ENCODE measurements at regions not wholly inside any gene's neighbourhood (a gene's known extent, or its start where the extent isn't known, plus 50 kb on each side); places are given as distances from the start of the nearest gene placed in this dataset.
A peak's percentile ranks its signal among the peaks of the same experiment; 100 is the strongest.

DNA sequence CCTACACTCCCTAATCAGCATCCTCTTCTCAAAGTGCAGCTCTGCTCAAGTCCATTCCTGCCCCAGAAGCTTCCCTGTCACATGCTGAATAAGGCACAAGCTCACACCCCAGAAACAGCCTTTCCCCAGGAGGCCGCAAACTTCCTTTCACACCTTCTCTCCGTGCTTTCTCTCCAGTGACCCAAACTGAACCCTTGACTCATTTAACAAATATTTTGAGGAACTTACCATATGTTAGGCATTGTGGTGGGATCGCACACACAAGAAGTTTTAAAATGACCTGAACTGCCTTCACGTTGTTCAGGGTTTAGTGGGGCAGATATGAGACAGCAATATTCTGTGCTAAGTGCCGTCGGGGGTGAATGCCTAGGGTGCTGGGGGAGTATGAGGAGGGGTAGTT, 161.3 kb downstream of the INSIG2 start:
- Histone ChIP-seq H3K36me3 (ENCODE audit: control insufficient read depth, insufficient read depth, low read length) (no peaks in the 10 kb centered on the region), H3K4me2 (ENCODE audit: low read length) (no peak overlapping the region), H3K27ac (ENCODE audit: low read depth, low read length) (no peak overlapping the region), H4K8ac (ENCODE audit: low read depth, low read length) (no peak overlapping the region), H2BK5ac (ENCODE audit: low read length) (no peak overlapping the region), H2BK15ac (replicated peaks; ENCODE audit: low read depth) (no peak overlapping the region), H3K56ac (ENCODE audit: low read length) (no peak overlapping the region), H3K18ac (ENCODE audit: low read length) (no peak overlapping the region), H3K4ac (ENCODE audit: low read depth, low read length) (no peak overlapping the region), H2AK5ac (ENCODE audit: low read length) (no peak overlapping the region), H3K9ac (ENCODE audit: low read length) (no peak overlapping the region), H3K4me1 (ENCODE audit: control insufficient read depth, low read depth, low read length) (peaks cover 4% of the 10 kb centered on the region), H3K23ac (ENCODE audit: low read length) (no peak overlapping the region), H2BK120ac (ENCODE audit: low read depth, low read length) (no peak overlapping the region), H3K27me3 (ENCODE audit: insufficient read depth, low read length, poor library complexity) (no peaks in the 10 kb centered on the region), H3K79me1 (ENCODE audit: low read length) (no peaks in the 10 kb centered on the region), H3K4me3 (ENCODE audit: low read length) (no peak overlapping the region), H3K79me2 (ENCODE audit: control insufficient read depth, insufficient read depth, low read length) (no peaks in the 10 kb centered on the region), H4K5ac (ENCODE audit: low read length) (no peak overlapping the region)
- peak; percentile 81 for DNase-seq
- no CpG with 5 or more reads among the region's 6 CpGs for WGBS (ENCODE audit: extremely low coverage, insufficient coverage, low lambda C conversion rate)

DNA sequence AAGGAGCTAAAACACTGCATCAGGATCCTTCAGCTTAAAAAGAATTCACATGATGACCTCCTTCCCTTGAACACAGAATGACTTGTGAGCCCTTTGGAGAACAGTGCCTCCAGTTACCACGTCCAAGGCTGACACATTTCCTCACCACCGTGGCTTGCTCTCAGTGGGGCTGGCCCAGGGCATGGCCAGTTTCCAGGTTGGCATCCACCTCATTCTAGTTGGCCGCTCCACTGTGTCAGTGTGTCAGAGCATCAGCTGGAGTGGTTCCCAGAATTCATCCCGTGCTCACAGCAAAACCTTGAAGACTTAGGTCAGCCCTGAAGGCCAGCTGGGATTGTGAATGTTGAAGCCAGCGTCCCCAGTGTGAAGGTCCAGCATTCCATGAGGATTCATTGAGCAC, 158.5 kb downstream of the INSIG2 start:
- H3K79me2 ChIP-seq (ENCODE audit: control insufficient read depth, insufficient read depth, low read length), result no peaks in the 10 kb centered on the region
- no peak overlapping the region for H3K4me2 ChIP-seq (ENCODE audit: low read length)
- peaks cover 4% of the 10 kb centered on the region for H3K4me1 ChIP-seq (ENCODE audit: control insufficient read depth, low read depth, low read length)
- no peak overlapping the region for H2AK5ac ChIP-seq (ENCODE audit: low read length)
- no peak overlapping the region for H4K5ac ChIP-seq (ENCODE audit: low read length)
- no peaks in the 10 kb centered on the region for H3K36me3 ChIP-seq (ENCODE audit: control insufficient read depth, insufficient read depth, low read length)
- no peak overlapping the region for H3K4me3 ChIP-seq (ENCODE audit: low read length)
- no peak overlapping the region for H3K4ac ChIP-seq (ENCODE audit: low read depth, low read length)
- H3K27ac ChIP-seq (ENCODE audit: low read depth, low read length), result no peak overlapping the region
- H3K23ac ChIP-seq (ENCODE audit: low read length), result no peak overlapping the region
- WGBS (ENCODE audit: extremely low coverage, insufficient coverage, low lambda C conversion rate), result no CpG with 5 or more reads among the region's 5 CpGs
- H3K27me3 ChIP-seq (ENCODE audit: insufficient read depth, low read length, poor library complexity), result no peaks in the 10 kb centered on the region
- H3K56ac ChIP-seq (ENCODE audit: low read length), result no peak overlapping the region
- no peak overlapping the region for H2BK120ac ChIP-seq (ENCODE audit: low read depth, low read length)
- no peak overlapping the region for H4K8ac ChIP-seq (ENCODE audit: low read depth, low read length)
- no peaks in the 10 kb centered on the region for H3K79me1 ChIP-seq (ENCODE audit: low read length)
- H3K9ac ChIP-seq (ENCODE audit: low read length), result no peak overlapping the region
- H2BK5ac ChIP-seq (ENCODE audit: low read length), result no peak overlapping the region
- no peak overlapping the region for H2BK15ac ChIP-seq (replicated peaks; ENCODE audit: low read depth)
- no peak for DNase-seq
- H3K18ac ChIP-seq (ENCODE audit: low read length), result no peak overlapping the region

DNA sequence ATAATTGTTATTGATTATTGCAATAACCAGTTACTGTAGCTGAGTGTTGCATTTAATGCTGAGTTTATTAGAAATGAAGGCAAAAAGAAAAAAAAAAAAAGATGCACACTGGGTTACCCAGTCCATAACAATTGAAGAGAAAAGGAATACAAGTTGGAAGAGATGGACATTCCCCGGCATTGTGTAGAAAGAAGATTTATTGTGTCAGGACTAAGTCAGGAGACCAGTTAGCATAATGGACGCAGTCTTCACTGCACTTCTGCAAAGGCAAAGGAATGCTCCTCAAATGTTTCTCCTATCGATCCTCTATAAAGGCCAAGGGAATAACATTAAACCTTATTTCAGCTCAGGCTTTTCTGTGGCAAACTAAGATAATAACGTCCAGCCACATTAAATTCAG, 157.8 kb downstream of the INSIG2 start:
- Histone ChIP-seq H3K27me3 (ENCODE audit: insufficient read depth, low read length, poor library complexity) (no peaks in the 10 kb centered on the region), H2BK15ac (replicated peaks; ENCODE audit: low read depth) (no peak overlapping the region), H3K4me1 (ENCODE audit: control insufficient read depth, low read depth, low read length) (peaks cover 4% of the 10 kb centered on the region), H3K4me2 (ENCODE audit: low read length) (no peak overlapping the region), H4K8ac (ENCODE audit: low read depth, low read length) (no peak overlapping the region), H3K18ac (ENCODE audit: low read length) (no peak overlapping the region), H3K79me2 (ENCODE audit: control insufficient read depth, insufficient read depth, low read length) (no peaks in the 10 kb centered on the region), H4K5ac (ENCODE audit: low read length) (no peak overlapping the region), H3K23ac (ENCODE audit: low read length) (no peak overlapping the region), H2BK120ac (ENCODE audit: low read depth, low read length) (no peak overlapping the region), H3K56ac (ENCODE audit: low read length) (no peak overlapping the region), H3K27ac (ENCODE audit: low read depth, low read length) (no peak overlapping the region), H3K36me3 (ENCODE audit: control insufficient read depth, insufficient read depth, low read length) (no peaks in the 10 kb centered on the region), H2BK5ac (ENCODE audit: low read length) (no peak overlapping the region), H3K79me1 (ENCODE audit: low read length) (no peaks in the 10 kb centered on the region), H3K9ac (ENCODE audit: low read length) (no peak overlapping the region), H3K4me3 (ENCODE audit: low read length) (no peak overlapping the region), H2AK5ac (ENCODE audit: low read length) (no peak overlapping the region), H3K4ac (ENCODE audit: low read depth, low read length) (no peak overlapping the region)
- DNase-seq, result no peak
- no CpG with 5 or more reads among the region's 4 CpGs for WGBS (ENCODE audit: extremely low coverage, insufficient coverage, low lambda C conversion rate)

DNA sequence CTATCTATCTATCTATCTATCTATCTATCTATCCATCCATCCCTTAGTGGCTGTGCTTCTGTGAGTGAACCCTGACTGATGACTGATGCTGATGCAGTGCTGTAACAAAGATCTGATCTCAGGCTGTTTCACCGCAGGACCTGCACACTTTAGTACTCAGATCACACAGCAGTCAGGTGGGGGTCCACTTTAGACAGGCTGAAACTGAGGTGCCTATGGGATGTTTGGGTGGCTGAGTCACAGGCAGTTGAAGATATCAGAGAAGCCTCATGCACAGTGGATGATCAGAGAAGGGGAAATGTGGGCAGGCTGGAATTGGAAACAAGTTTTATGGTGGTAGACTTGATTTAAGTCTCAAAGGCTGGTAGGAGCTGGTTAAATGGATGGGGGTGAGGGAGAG, 156.4 kb downstream of the INSIG2 start:
- Histone ChIP-seq H3K9ac (ENCODE audit: low read length) (no peak overlapping the region), H2BK5ac (ENCODE audit: low read length) (no peak overlapping the region), H2AK5ac (ENCODE audit: low read length) (no peak overlapping the region), H3K4me2 (ENCODE audit: low read length) (no peak overlapping the region), H3K4me3 (ENCODE audit: low read length) (no peak overlapping the region), H3K36me3 (ENCODE audit: control insufficient read depth, insufficient read depth, low read length) (no peaks in the 10 kb centered on the region), H3K4me1 (ENCODE audit: control insufficient read depth, low read depth, low read length) (peaks cover 3% of the 10 kb centered on the region), H3K79me2 (ENCODE audit: control insufficient read depth, insufficient read depth, low read length) (no peaks in the 10 kb centered on the region), H3K27ac (ENCODE audit: low read depth, low read length) (no peak overlapping the region), H2BK120ac (ENCODE audit: low read depth, low read length) (no peak overlapping the region), H2BK15ac (replicated peaks; ENCODE audit: low read depth) (no peak overlapping the region), H3K23ac (ENCODE audit: low read length) (no peak overlapping the region), H3K56ac (ENCODE audit: low read length) (no peak overlapping the region), H4K5ac (ENCODE audit: low read length) (no peak overlapping the region), H3K27me3 (ENCODE audit: insufficient read depth, low read length, poor library complexity) (no peaks in the 10 kb centered on the region), H3K4ac (ENCODE audit: low read depth, low read length) (no peak overlapping the region), H3K79me1 (ENCODE audit: low read length) (no peaks in the 10 kb centered on the region), H3K18ac (ENCODE audit: low read length) (no peak overlapping the region), H4K8ac (ENCODE audit: low read depth, low read length) (no peak overlapping the region)
- WGBS (ENCODE audit: extremely low coverage, insufficient coverage, low lambda C conversion rate), result no CpG with 5 or more reads among the region's 1 CpG
- DNase-seq, result no peak

DNA sequence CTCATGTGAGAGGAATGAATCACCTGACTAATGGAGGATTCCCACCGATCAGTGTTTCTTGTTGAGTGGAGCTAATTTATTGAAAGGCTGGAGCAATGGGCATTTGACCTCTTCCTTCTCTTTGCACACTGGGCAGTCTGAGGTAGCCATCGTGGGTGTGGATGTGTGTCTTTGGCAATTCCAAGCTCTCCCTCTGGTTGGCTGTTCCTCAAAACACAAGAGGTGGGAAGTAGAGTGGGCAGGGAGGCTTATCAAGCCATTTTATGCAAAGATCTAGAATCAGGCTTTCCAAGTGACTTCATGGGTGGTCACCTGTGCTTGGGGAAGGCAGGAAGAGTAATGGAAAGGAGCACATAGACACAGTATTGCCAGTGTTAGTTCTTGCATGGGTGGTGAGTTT, 154.8 kb downstream of the INSIG2 start:
- no peak overlapping the region for H2AK5ac ChIP-seq (ENCODE audit: low read length)
- H2BK15ac ChIP-seq (replicated peaks; ENCODE audit: low read depth), result no peak overlapping the region
- no peaks in the 10 kb centered on the region for H3K4me1 ChIP-seq (ENCODE audit: control insufficient read depth, low read depth, low read length)
- H3K79me2 ChIP-seq (ENCODE audit: control insufficient read depth, insufficient read depth, low read length), result no peaks in the 10 kb centered on the region
- no peaks in the 10 kb centered on the region for H3K27me3 ChIP-seq (ENCODE audit: insufficient read depth, low read length, poor library complexity)
- no peak overlapping the region for H2BK120ac ChIP-seq (ENCODE audit: low read depth, low read length)
- no peak overlapping the region for H4K5ac ChIP-seq (ENCODE audit: low read length)
- no peak overlapping the region for H3K4me2 ChIP-seq (ENCODE audit: low read length)
- H3K9ac ChIP-seq (ENCODE audit: low read length), result no peak overlapping the region
- no peaks in the 10 kb centered on the region for H3K36me3 ChIP-seq (ENCODE audit: control insufficient read depth, insufficient read depth, low read length)
- no peak overlapping the region for H3K56ac ChIP-seq (ENCODE audit: low read length)
- H3K79me1 ChIP-seq (ENCODE audit: low read length), result no peaks in the 10 kb centered on the region
- H4K8ac ChIP-seq (ENCODE audit: low read depth, low read length), result no peak overlapping the region
- no peak overlapping the region for H3K23ac ChIP-seq (ENCODE audit: low read length)
- no peak overlapping the region for H2BK5ac ChIP-seq (ENCODE audit: low read length)
- no peak overlapping the region for H3K27ac ChIP-seq (ENCODE audit: low read depth, low read length)
- no CpG with 5 or more reads among the region's 2 CpGs for WGBS (ENCODE audit: extremely low coverage, insufficient coverage, low lambda C conversion rate)
- H3K18ac ChIP-seq (ENCODE audit: low read length), result no peak overlapping the region
- no peak for DNase-seq
- H3K4me3 ChIP-seq (ENCODE audit: low read length), result no peak overlapping the region
- no peak overlapping the region for H3K4ac ChIP-seq (ENCODE audit: low read depth, low read length)

DNA sequence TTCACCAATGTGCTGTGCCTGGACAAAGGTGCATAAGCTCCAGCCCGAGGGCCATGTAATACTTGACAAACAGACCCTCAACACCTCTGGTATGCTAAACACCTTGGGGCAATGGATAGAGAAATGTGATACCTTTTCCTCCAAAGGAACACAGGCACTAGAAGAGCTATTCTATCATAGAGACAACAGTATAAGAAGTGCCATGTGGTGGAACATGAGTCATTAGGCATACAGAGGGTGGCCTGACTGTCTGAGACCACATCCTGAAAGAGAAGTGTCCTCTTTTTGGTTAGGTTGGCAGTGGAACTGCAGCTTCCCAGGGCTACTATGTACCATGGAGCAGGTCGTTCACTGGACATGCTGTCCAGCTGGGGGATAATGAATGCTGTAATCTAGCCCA, 153.9 kb downstream of the INSIG2 start:
- no peaks in the 10 kb centered on the region for H3K27me3 ChIP-seq (ENCODE audit: insufficient read depth, low read length, poor library complexity)
- no peaks in the 10 kb centered on the region for H3K4me1 ChIP-seq (ENCODE audit: control insufficient read depth, low read depth, low read length)
- no peak overlapping the region for H3K9ac ChIP-seq (ENCODE audit: low read length)
- no peak overlapping the region for H4K5ac ChIP-seq (ENCODE audit: low read length)
- no peak overlapping the region for H2BK15ac ChIP-seq (replicated peaks; ENCODE audit: low read depth)
- H3K79me1 ChIP-seq (ENCODE audit: low read length), result no peaks in the 10 kb centered on the region
- no peak overlapping the region for H3K27ac ChIP-seq (ENCODE audit: low read depth, low read length)
- H2AK5ac ChIP-seq (ENCODE audit: low read length), result no peak overlapping the region
- H3K4me3 ChIP-seq (ENCODE audit: low read length), result no peak overlapping the region
- no peak overlapping the region for H3K4me2 ChIP-seq (ENCODE audit: low read length)
- no peak overlapping the region for H2BK120ac ChIP-seq (ENCODE audit: low read depth, low read length)
- H3K79me2 ChIP-seq (ENCODE audit: control insufficient read depth, insufficient read depth, low read length), result no peaks in the 10 kb centered on the region
- H3K23ac ChIP-seq (ENCODE audit: low read length), result no peak overlapping the region
- H3K18ac ChIP-seq (ENCODE audit: low read length), result no peak overlapping the region
- no CpG with 5 or more reads among the region's 2 CpGs for WGBS (ENCODE audit: extremely low coverage, insufficient coverage, low lambda C conversion rate)
- H3K56ac ChIP-seq (ENCODE audit: low read length), result no peak overlapping the region
- no peak for DNase-seq
- no peak overlapping the region for H4K8ac ChIP-seq (ENCODE audit: low read depth, low read length)
- no peak overlapping the region for H2BK5ac ChIP-seq (ENCODE audit: low read length)
- no peaks in the 10 kb centered on the region for H3K36me3 ChIP-seq (ENCODE audit: control insufficient read depth, insufficient read depth, low read length)
- H3K4ac ChIP-seq (ENCODE audit: low read depth, low read length), result no peak overlapping the region
